GM19455 (cell line): ENCODE measurements at regions not wholly inside any gene's neighbourhood (a gene's known extent, or its start where the extent isn't known, plus 50 kb on each side); places are given as distances from the start of the nearest gene placed in this dataset.
A peak's percentile ranks its signal among the peaks of the same experiment; 100 is the strongest.

ENCODE experiments used
- ATAC-seq: cut with Tn5 transposase; IDR thresholded peaks from one replicate; pipeline ENCODE4 v1.9.1; 2021; ENCODE audit not compliant: unreplicated experiment

DNA sequence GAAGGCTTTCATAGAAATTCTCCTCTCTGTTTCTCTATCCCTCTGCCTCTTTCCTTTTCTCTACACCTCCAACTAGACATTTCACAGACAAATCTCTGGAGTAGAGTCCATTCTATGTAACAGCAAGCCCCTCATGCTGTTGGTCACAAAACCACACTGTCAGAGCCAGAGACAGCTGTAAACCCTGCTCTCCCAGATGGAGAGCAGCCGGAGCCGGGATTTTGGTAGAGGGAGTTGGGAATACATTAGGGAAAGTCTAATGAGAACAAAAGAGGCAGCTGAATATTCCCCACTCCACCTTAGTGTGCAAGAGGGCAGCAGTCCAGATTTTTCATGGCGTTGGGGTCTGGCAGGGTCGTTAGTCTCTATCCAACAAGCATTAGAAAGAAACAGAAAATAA is 68.3 kb upstream of the EDN1 start:
- ATAC-seq, result no peak

GRCh38 chr6:12222405-12223366 is 67.5 kb upstream of the EDN1 start:
- no peak for ATAC-seq

DNA sequence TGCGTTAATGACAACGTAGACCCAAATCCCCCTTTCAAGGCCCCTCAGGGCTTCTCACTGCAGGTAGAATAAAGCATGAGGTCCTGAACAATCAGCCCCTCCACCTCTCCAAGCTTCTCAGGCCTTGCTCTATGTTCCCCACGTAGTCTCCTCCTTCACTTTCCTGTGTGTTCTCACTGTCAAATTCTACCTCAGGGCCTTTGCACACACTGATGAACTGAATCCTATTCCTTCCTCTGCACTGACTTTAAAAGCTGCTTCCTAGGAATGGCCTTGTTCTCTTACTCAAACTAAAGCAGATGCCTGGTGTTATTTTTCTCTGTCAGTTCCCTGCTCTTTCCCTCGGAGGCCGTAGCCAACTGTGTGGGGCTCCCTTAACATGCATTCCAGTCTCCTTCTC is 66.8 kb upstream of the EDN1 start:
- no peak for ATAC-seq

GRCh38 chr6:12224251-12224650 is 65.9 kb upstream of the EDN1 start:
- no peak for ATAC-seq

- ATAC-seq, result no peak
Observed at GRCh38 chr6:12228447-12229146, 61.6 kb upstream of the EDN1 start.

DNA sequence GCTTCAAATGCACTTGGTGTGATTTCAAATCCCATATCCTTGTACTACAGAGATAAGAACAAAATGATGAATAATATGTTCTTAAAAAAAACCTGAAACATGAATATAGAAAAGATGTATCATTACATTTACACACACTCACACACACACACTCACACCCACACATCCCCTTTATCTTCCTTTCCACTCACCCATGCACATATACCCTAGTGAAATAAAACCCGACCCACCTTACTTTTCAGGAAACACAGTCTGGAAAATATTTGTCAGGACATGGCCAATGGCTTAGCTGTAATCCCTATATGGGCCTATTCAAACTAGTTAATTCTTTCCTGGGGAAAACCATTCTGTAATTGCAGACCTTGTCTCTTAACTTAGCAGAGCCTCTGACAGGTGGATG is 60.8 kb upstream of the EDN1 start:
- no peak for ATAC-seq

DNA sequence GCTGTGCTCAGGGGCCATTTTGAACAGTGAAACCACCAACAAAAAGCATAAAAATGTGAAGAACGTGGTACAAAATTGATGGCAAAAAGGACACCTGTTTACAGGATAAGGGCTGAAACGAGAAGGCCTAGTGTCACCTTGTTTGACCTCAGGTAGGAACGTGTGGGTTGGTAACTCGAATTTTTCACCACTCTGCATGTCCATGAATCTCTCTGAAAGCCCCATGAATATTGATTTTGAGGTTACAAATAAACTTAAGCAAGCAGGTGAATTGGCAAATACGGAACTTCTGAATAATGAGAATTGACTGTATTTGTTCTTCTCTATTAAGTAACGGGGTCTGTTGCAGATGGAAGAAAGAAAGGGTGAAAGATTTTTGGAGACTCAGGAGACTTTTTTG is 59.6 kb upstream of the EDN1 start:
- ATAC-seq, result no peak

DNA sequence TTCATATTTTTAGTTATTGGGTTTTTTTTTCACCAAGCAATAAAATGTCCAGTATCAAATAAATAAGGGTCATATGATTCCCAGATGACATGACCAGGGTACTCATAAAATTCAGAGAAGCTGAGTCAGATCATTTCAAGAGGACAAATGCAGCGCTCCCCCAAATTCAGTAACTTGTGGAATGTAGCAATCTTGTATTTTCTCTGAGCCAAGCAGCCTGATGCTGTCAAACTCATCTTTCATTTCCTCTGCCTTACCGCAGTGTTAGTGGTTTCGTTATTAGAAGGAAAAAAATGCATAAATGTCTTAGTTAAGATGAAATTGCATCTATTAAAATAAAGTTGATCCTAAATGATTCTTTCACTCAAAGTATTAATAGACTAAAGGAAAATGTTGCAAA is 57.8 kb upstream of the EDN1 start:
- ATAC-seq, result peak; percentile 65

GRCh38 chr6:12232821-12233220 is 57.3 kb upstream of the EDN1 start:
- ATAC-seq, result no peak

- peak; percentile 58 for ATAC-seq
Observed at GRCh38 chr6:12233693-12234571, 56.2 kb upstream of the EDN1 start.

- ATAC-seq, result no peak
Observed at GRCh38 chr6:12235341-12235740, 54.8 kb upstream of the EDN1 start.

GRCh38 chr6:12238219-12238618 is 51.9 kb upstream of the EDN1 start:
- no peak for ATAC-seq
